Activated CD8-positive, alpha-beta memory T cell treated with anti-CD3 and anti-CD28 coated beads, Interleukin-2, amount 10 ng/mL, durations not matched to agents 7 days and 5 days (primary cell): ENCODE measurements at regions not wholly inside any gene's neighbourhood (a gene's known extent, or its start where the extent isn't known, plus 50 kb on each side); places are given as distances from the start of the nearest gene placed in this dataset.
"Not testable (repeated sequence)": the region's sequence is repeated elsewhere in the genome, so short reads cannot be mapped to it uniquely, and the experiment has no call there.

Experiments used
- ATAC-seq: fragments of 150-1000 bp; cut with Tn5 transposase; one replicate; pipeline ENCODE4 v1.10.0; 2021; ENCODE audit warnings: moderate library complexity
- CTCF ChIA-PET: fragments of 350-600 bp; sonication (Branson Sonifier 250); formaldehyde crosslinking; loops from one replicate; lab custom pipeline; 2021; ENCODE audit warnings: antibody characterized with exemption; lab: Charles Lee
- DNase-seq: peaks from one replicate; pipeline ENCODE4 v3.0.0-alpha.2; 2020
- H3K27ac Mint-ChIP-seq: one replicate; pipeline ENCODE4 v1.8.0; 2021; ENCODE audit warnings: mild to moderate bottlenecking, mixed read lengths
- H3K27me3 Mint-ChIP-seq: one replicate; pipeline ENCODE4 v1.8.0; 2021; ENCODE audit warnings: mixed read lengths
- H3K36me3 Mint-ChIP-seq: one replicate; pipeline ENCODE4 v1.8.0; 2021; ENCODE audit warnings: mild to moderate bottlenecking, mixed read lengths
- H3K4me1 Mint-ChIP-seq: one replicate; pipeline ENCODE4 v1.8.0; 2021; ENCODE audit warnings: mixed read lengths
- H3K4me3 Mint-ChIP-seq: one replicate; pipeline ENCODE4 v1.8.0; 2021; ENCODE audit warnings: mild to moderate bottlenecking, moderate library complexity, mixed read lengths
- H3K9me3 Mint-ChIP-seq: one replicate; pipeline ENCODE4 v1.8.0; 2022; ENCODE audit warnings: low read depth, mixed read lengths

- Mint-ChIP-seq H3K4me3 (no peak overlapping the region), H3K27me3 (no peaks in the 10 kb centered on the region), H3K27ac (no peak overlapping the region), H3K36me3 (no peaks in the 10 kb centered on the region), H3K9me3 (no peaks in the 10 kb centered on the region), H3K4me1 (no peaks in the 10 kb centered on the region)
- ATAC-seq (no peak), DNase-seq (no peak)
- CTCF ChIA-PET: no interaction called here
Measured at GRCh38 chr4:12949719-12950490, 534.2 kb downstream of the RAB28 start.

GRCh38 chr4:12943069-12943468, 541.1 kb downstream of the RAB28 start:
- H3K4me3 Mint-ChIP-seq: no peak overlapping the region
- no peaks in the 10 kb centered on the region for H3K4me1 Mint-ChIP-seq
- no peak overlapping the region for H3K27ac Mint-ChIP-seq
- no peaks in the 10 kb centered on the region for H3K36me3 Mint-ChIP-seq
- CTCF ChIA-PET: no interaction called here
- no peak for DNase-seq
- no peak for ATAC-seq
- H3K9me3 Mint-ChIP-seq: no peaks in the 10 kb centered on the region
- H3K27me3 Mint-ChIP-seq: no peaks in the 10 kb centered on the region

- no peaks in the 10 kb centered on the region for H3K9me3 Mint-ChIP-seq
- no peaks in the 10 kb centered on the region for H3K4me1 Mint-ChIP-seq
- no peak for ATAC-seq
- H3K4me3 Mint-ChIP-seq: no peak overlapping the region
- CTCF ChIA-PET: no interaction called here
- no peaks in the 10 kb centered on the region for H3K36me3 Mint-ChIP-seq
- no peak overlapping the region for H3K27ac Mint-ChIP-seq
- no peaks in the 10 kb centered on the region for H3K27me3 Mint-ChIP-seq
- no peak for DNase-seq
Measured at GRCh38 chr4:12933760-12934221, 550.3 kb downstream of the RAB28 start.

- Mint-ChIP-seq H3K36me3 (no peaks in the 10 kb centered on the region), H3K27ac (no peak overlapping the region), H3K27me3 (no peaks in the 10 kb centered on the region), H3K9me3 (no peaks in the 10 kb centered on the region), H3K4me3 (no peak overlapping the region), H3K4me1 (no peaks in the 10 kb centered on the region)
- DNase-seq (no peak), ATAC-seq (no peak)
- CTCF ChIA-PET: no interaction called here
Measured at GRCh38 chr4:12932203-12932788, 551.8 kb downstream of the RAB28 start.

GRCh38 chr4:12929784-12930183, 554.4 kb downstream of the RAB28 start:
- no peaks in the 10 kb centered on the region for H3K36me3 Mint-ChIP-seq
- no peaks in the 10 kb centered on the region for H3K4me1 Mint-ChIP-seq
- DNase-seq (no peak), ATAC-seq (no peak)
- no peaks in the 10 kb centered on the region for H3K9me3 Mint-ChIP-seq
- no peak overlapping the region for H3K4me3 Mint-ChIP-seq
- CTCF ChIA-PET: no interaction called here
- H3K27ac Mint-ChIP-seq: no peak overlapping the region
- no peaks in the 10 kb centered on the region for H3K27me3 Mint-ChIP-seq

GRCh38 chr4:12928751-12929150, 555.4 kb downstream of the RAB28 start:
- Mint-ChIP-seq H3K27ac (no peak overlapping the region), H3K4me1 (no peaks in the 10 kb centered on the region), H3K27me3 (no peaks in the 10 kb centered on the region), H3K36me3 (no peaks in the 10 kb centered on the region), H3K4me3 (no peak overlapping the region), H3K9me3 (no peaks in the 10 kb centered on the region)
- no peak for DNase-seq
- no peak for ATAC-seq
- CTCF ChIA-PET: no interaction called here

- Mint-ChIP-seq H3K27me3 (no peaks in the 10 kb centered on the region), H3K9me3 (no peaks in the 10 kb centered on the region), H3K4me1 (no peaks in the 10 kb centered on the region), H3K4me3 (no peak overlapping the region), H3K27ac (no peak overlapping the region), H3K36me3 (no peaks in the 10 kb centered on the region)
- DNase-seq (no peak), ATAC-seq (no peak)
- CTCF ChIA-PET: no interaction called here
Measured at GRCh38 chr4:12926189-12927066, 557.7 kb downstream of the RAB28 start.

GRCh38 chr4:12924728-12925320, 559.3 kb downstream of the RAB28 start:
- H3K36me3 Mint-ChIP-seq: no peaks in the 10 kb centered on the region
- CTCF ChIA-PET: no interaction called here
- H3K27me3 Mint-ChIP-seq: no peaks in the 10 kb centered on the region
- H3K9me3 Mint-ChIP-seq: no peaks in the 10 kb centered on the region
- H3K27ac Mint-ChIP-seq: no peak overlapping the region
- no peak overlapping the region for H3K4me3 Mint-ChIP-seq
- no peak for ATAC-seq
- DNase-seq: no peak
- no peaks in the 10 kb centered on the region for H3K4me1 Mint-ChIP-seq

GRCh38 chr4:12924253-12924652, 559.9 kb downstream of the RAB28 start:
- Mint-ChIP-seq H3K27me3 (no peaks in the 10 kb centered on the region), H3K4me1 (no peaks in the 10 kb centered on the region), H3K4me3 (no peak overlapping the region), H3K9me3 (no peaks in the 10 kb centered on the region), H3K36me3 (no peaks in the 10 kb centered on the region), H3K27ac (no peak overlapping the region)
- ATAC-seq (no peak), DNase-seq (no peak)
- CTCF ChIA-PET: no interaction called here

- no peaks in the 10 kb centered on the region for H3K27me3 Mint-ChIP-seq
- no peak overlapping the region for H3K27ac Mint-ChIP-seq
- H3K9me3 Mint-ChIP-seq: peaks cover 8% of the 10 kb centered on the region
- ATAC-seq (no peak), DNase-seq (no peak)
- H3K36me3 Mint-ChIP-seq: no peaks in the 10 kb centered on the region
- no peaks in the 10 kb centered on the region for H3K4me1 Mint-ChIP-seq
- no peak overlapping the region for H3K4me3 Mint-ChIP-seq
- CTCF ChIA-PET: no interaction called here
Measured at GRCh38 chr4:12912896-12913418, 571.2 kb downstream of the RAB28 start.

- H3K36me3 Mint-ChIP-seq: no peaks in the 10 kb centered on the region
- CTCF ChIA-PET: no interaction called here
- DNase-seq: no peak
- no peak for ATAC-seq
- H3K27ac Mint-ChIP-seq: no peak overlapping the region
- H3K27me3 Mint-ChIP-seq: no peaks in the 10 kb centered on the region
- H3K9me3 Mint-ChIP-seq: peaks cover 8% of the 10 kb centered on the region
- H3K4me3 Mint-ChIP-seq: no peak overlapping the region
- H3K4me1 Mint-ChIP-seq: no peaks in the 10 kb centered on the region
Measured at GRCh38 chr4:12911750-12912358, 572.3 kb downstream of the RAB28 start.

- CTCF ChIA-PET, H3K4me3 Mint-ChIP-seq, H3K4me1 Mint-ChIP-seq, H3K36me3 Mint-ChIP-seq, H3K27me3 Mint-ChIP-seq, H3K27ac Mint-ChIP-seq, DNase-seq, ATAC-seq, H3K9me3 Mint-ChIP-seq: not testable (repeated sequence)
Measured at GRCh38 chr4:12903640-12904039, 580.5 kb downstream of the RAB28 start.

- Mint-ChIP-seq H3K27me3 (no peaks in the 10 kb centered on the region), H3K4me3 (no peak overlapping the region), H3K4me1 (no peaks in the 10 kb centered on the region), H3K9me3 (no peaks in the 10 kb centered on the region), H3K27ac (no peak overlapping the region), H3K36me3 (no peaks in the 10 kb centered on the region)
- no peak for ATAC-seq
- DNase-seq: no peak
- CTCF ChIA-PET: no interaction called here
Measured at GRCh38 chr4:12902735-12903134, 581.4 kb downstream of the RAB28 start.
